Suprapubic skin (tissue), 4 donors: ENCODE measurements at regions not wholly inside any gene's neighbourhood (a gene's known extent, or its start where the extent isn't known, plus 50 kb on each side); places are given as distances from the start of the nearest gene placed in this dataset.
"Not testable (repeated sequence)": the region's sequence is repeated elsewhere in the genome, so short reads cannot be mapped to it uniquely, and the experiment has no call there.

Experiments used
- DNase-seq, 2 donors: peaks; one replicate each; pipeline ENCODE4 v3.0.0-alpha.2; 2019; ENCODE audit warnings: low spot score in 2 of 2
- H3K27ac ChIP-seq: fragments of 200-600 bp; sonication (generic); one replicate; pipeline ENCODE4 v1.5.1; 2019
- H3K27me3 ChIP-seq: fragments of 200-600 bp; sonication (generic); one replicate; pipeline ENCODE4 v1.5.1; 2019
- H3K36me3 ChIP-seq: fragments of 200-600 bp; sonication (generic); one replicate; pipeline ENCODE4 v1.5.1; 2019
- H3K4me1 ChIP-seq: fragments of 200-600 bp; sonication (generic); one replicate; pipeline ENCODE4 v1.5.1; 2019
- H3K4me3 ChIP-seq: fragments of 200-600 bp; sonication (generic); one replicate; pipeline ENCODE4 v1.5.1; 2019; ENCODE audit warnings: mild to moderate bottlenecking
- H3K9me3 ChIP-seq: fragments of 200-600 bp; sonication (generic); one replicate; pipeline ENCODE4 v1.5.1; 2019
- EP300 ChIP-seq: sonication (generic); formaldehyde crosslinking; IDR thresholded peaks from one replicate; pipeline ENCODE4 v1.6.1; 2017; ENCODE audit warnings: antibody characterized with exemption
- POLR2A ChIP-seq, 2 donors: fragments of 450-650 bp; IDR thresholded peaks; one replicate each; pipeline ENCODE4 v1.6.1; 2017; ENCODE audit warnings: antibody characterized with exemption in 2 of 2, mild to moderate bottlenecking in 2 of 2, moderate library complexity in 2 of 2
- POLR2AphosphoS5 ChIP-seq, 3 donors: sonication (generic); formaldehyde crosslinking; IDR thresholded peaks; one replicate each; pipeline ENCODE4 v1.6.1; 2017; ENCODE audit warnings: antibody characterized with exemption in 3 of 3
- WGBS: methylation state at CpG from one replicate; pipeline ENCODE4 v1.1.5; 2018; 5-methylcytosine and 5-hydroxymethylcytosine counted together
- TF ChIP-seq, protein P1 (sequence below), 2 donors: fragments of 200-600 bp in 1 of 2; fragments of 450-650 bp in 1 of 2; sonication (generic) in 1 of 2; IDR thresholded peaks; one replicate each; pipeline ENCODE4 v1.5.1; 2016 to 2019; ENCODE audit warnings: antibody characterized with exemption in 2 of 2, mild to moderate bottlenecking in 1 of 2, moderate library complexity in 1 of 2

DNA sequence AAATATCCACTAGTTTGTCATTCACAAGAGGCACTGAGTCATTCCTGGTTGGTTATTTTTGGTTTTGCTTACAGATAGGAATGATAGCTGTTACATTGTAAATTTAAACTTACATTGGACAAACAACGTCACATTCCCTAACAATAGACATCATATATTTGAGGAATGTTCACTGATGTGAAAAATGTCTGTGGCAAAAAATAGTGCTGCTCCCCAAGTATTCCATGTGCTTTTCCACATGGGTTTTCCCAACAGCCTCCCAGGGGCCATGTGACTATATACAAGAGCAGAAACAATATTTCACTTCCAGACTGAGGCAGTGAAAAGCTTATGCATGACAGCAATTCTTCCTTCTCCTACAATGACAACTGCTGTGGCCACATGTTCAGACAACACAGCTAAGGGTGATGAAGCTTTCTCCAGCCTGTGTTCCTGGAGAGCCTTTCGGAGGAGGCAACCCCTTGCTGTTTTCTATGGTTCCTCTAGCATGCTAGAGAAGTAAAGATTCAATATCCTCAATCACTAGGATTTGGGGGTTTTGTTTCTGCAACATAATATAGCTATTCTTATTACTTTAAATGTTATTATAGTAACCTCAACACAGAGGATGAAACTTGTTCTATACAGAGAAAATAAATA lies 202.7 kb downstream of the PTH2R start:
- 79% methylated on average over 2 of the region's 2 CpGs for WGBS
- no peaks in the 10 kb centered on the region for H3K27me3 ChIP-seq
- H3K4me3 ChIP-seq, result no peak overlapping the region
- H3K27ac ChIP-seq, result no peak overlapping the region
- H3K9me3 ChIP-seq, result no peaks in the 10 kb centered on the region
- no peak for DNase-seq
- H3K4me1 ChIP-seq, result no peaks in the 10 kb centered on the region
- H3K36me3 ChIP-seq, result no peaks in the 10 kb centered on the region
- TF ChIP-seq, protein P1, sequence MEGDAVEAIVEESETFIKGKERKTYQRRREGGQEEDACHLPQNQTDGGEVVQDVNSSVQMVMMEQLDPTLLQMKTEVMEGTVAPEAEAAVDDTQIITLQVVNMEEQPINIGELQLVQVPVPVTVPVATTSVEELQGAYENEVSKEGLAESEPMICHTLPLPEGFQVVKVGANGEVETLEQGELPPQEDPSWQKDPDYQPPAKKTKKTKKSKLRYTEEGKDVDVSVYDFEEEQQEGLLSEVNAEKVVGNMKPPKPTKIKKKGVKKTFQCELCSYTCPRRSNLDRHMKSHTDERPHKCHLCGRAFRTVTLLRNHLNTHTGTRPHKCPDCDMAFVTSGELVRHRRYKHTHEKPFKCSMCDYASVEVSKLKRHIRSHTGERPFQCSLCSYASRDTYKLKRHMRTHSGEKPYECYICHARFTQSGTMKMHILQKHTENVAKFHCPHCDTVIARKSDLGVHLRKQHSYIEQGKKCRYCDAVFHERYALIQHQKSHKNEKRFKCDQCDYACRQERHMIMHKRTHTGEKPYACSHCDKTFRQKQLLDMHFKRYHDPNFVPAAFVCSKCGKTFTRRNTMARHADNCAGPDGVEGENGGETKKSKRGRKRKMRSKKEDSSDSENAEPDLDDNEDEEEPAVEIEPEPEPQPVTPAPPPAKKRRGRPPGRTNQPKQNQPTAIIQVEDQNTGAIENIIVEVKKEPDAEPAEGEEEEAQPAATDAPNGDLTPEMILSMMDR (IDR thresholded peaks at IDR 0.05), result no peak
- TF ChIP-seq POLR2AphosphoS5 (IDR thresholded peaks at IDR 0.05) (no peak), EP300 (no peak), POLR2A (IDR thresholded peaks at IDR 0.05) (no peak)

DNA sequence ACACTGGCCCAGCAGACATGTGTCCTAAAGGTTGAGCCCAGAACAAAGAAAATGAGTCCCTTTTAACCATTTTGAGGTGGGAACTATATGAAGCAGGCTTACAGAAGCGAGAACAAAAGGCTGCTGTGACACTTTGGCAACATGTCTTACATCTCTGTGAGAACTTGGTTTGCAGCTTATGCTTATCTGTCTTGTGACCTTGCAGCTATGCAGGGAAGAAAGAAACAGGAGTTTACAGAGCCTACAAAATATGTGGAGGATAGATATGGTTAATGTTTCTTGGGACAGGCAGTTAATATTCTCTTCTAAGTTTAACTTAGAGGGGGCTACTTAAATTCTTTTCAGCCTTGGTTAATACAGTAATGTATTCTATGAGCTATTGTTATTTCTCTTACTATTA lies 209.1 kb downstream of the PTH2R start:
- DNase-seq, result not testable (repeated sequence)
- WGBS, result 78% methylated on average over 1 of the region's 1 CpG

GRCh38 chr2:208618220-208618619 lies 211.6 kb downstream of the PTH2R start:
- TF ChIP-seq, protein P1 (IDR thresholded peaks at IDR 0.05), result no peak
- TF ChIP-seq POLR2A (IDR thresholded peaks at IDR 0.05) (no peak), EP300 (no peak), POLR2AphosphoS5 (IDR thresholded peaks at IDR 0.05) (no peak)
- whole genome bisulfite sequencing, result 81% methylated on average over 4 of the region's 4 CpGs
- DNase-seq, result no peak
- no peaks in the 10 kb centered on the region for H3K27me3 ChIP-seq
- no peaks in the 10 kb centered on the region for H3K4me1 ChIP-seq
- H3K27ac ChIP-seq, result no peak overlapping the region
- H3K4me3 ChIP-seq, result no peak overlapping the region
- peaks cover 4% of the 10 kb centered on the region for H3K9me3 ChIP-seq
- H3K36me3 ChIP-seq, result no peaks in the 10 kb centered on the region

More for the DNA sequence above, 209.1 kb downstream of the PTH2R start:
- not testable (repeated sequence) for H3K4me1 ChIP-seq, H3K36me3 ChIP-seq, H3K27me3 ChIP-seq, H3K9me3 ChIP-seq, H3K27ac ChIP-seq, H3K4me3 ChIP-seq

DNA sequence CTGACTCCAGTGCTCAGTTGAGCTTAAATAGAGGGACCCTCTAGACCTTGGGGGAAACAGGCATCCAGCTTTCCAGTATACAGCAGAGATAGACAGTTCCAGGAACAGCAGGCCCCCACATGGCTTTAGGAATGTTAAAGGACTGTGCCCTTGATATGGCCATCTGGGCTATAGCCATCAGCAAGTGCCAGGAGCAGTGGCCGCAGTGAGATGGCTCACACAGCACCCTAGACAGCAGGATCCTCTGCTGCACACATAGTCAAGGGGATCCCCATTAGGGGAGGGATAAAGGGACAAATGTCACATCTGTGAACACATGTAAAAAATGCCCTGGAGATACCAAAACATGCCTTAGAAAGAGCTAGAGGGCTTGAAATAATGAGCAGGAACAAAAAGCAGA lies 213.4 kb downstream of the PTH2R start:
- Histone ChIP-seq H3K27ac (no peak overlapping the region), H3K36me3 (no peaks in the 10 kb centered on the region), H3K4me1 (no peaks in the 10 kb centered on the region), H3K9me3 (peaks cover 4% of the 10 kb centered on the region), H3K4me3 (no peak overlapping the region), H3K27me3 (no peaks in the 10 kb centered on the region)
- no peak for DNase-seq
- WGBS, result 50% methylated on average over 1 of the region's 1 CpG
- no peak for TF ChIP-seq EP300
- TF ChIP-seq POLR2AphosphoS5 (IDR thresholded peaks at IDR 0.05), result no peak
- TF ChIP-seq, protein P1 (IDR thresholded peaks at IDR 0.05), result no peak
- TF ChIP-seq POLR2A (IDR thresholded peaks at IDR 0.05), result no peak

DNA sequence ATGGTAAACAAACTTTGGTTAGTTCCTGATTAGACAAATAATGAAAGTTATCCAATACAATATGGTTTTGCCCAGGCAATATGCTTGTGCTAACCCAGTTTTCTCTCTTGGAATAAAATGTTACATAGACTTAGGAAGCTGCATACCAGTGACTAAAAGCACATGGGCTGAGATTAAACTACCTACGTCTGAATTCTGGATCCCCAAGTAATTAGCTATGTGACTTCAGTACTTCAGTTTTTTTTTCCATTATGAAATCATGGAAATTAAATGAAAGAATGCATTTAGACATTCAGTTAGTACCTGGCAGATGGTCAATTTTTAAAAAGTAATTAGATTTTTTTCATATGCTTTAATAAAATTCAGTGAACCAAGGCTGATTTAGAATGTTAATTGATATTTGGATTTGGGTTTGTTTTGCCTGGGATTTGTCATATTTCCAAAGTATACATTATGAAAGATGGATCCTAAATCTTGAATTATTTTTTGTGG lies 213.9 kb downstream of the PTH2R start:
- TF ChIP-seq, protein P1 (IDR thresholded peaks at IDR 0.05), result no peak
- no peak for TF ChIP-seq EP300
- no peak for TF ChIP-seq POLR2AphosphoS5 (IDR thresholded peaks at IDR 0.05)
- no peak for TF ChIP-seq POLR2A (IDR thresholded peaks at IDR 0.05)
- Histone ChIP-seq H3K4me1 (no peaks in the 10 kb centered on the region), H3K4me3 (no peak overlapping the region), H3K36me3 (no peaks in the 10 kb centered on the region), H3K27ac (no peak overlapping the region), H3K27me3 (no peaks in the 10 kb centered on the region), H3K9me3 (peaks cover 4% of the 10 kb centered on the region)
- WGBS, result 38% methylated on average over 1 of the region's 1 CpG
- DNase-seq, result no peak
